Neural crest cell (in vitro differentiated cells): ENCODE measurements at regions not wholly inside any gene's neighbourhood (a gene's known extent, or its start where the extent isn't known, plus 50 kb on each side); places are given as distances from the start of the nearest gene placed in this dataset.
A peak's percentile ranks its signal among the peaks of the same experiment; 100 is the strongest.

Experiments used
- DNase-seq: peaks from one replicate; pipeline ENCODE4 v3.0.0; 2021; ENCODE audit warnings: low read depth, mixed read lengths, low spot score
- H3K27ac Mint-ChIP-seq: one replicate; pipeline ENCODE4 v1.8.0; 2021; ENCODE audit warnings: mild to moderate bottlenecking, mixed read lengths; ENCODE audit not compliant: unreplicated experiment
- H3K27me3 Mint-ChIP-seq: 2 replicates; pipeline ENCODE4 v1.8.0; 2021; ENCODE audit warnings: low read depth, mild to moderate bottlenecking, mixed read lengths
- H3K36me3 Mint-ChIP-seq: 2 replicates; pipeline ENCODE4 v1.8.0; 2021; ENCODE audit warnings: low read depth, mild to moderate bottlenecking, mixed read lengths
- H3K4me1 Mint-ChIP-seq: 2 replicates; pipeline ENCODE4 v1.8.0; 2021; ENCODE audit warnings: mixed read lengths
- H3K4me3 Mint-ChIP-seq: one replicate; pipeline ENCODE4 v1.8.0; 2021; ENCODE audit warnings: mild to moderate bottlenecking, mixed read lengths
- H3K9me3 Mint-ChIP-seq: 2 replicates; pipeline ENCODE4 v1.8.0; 2021; ENCODE audit warnings: mixed read lengths
- TF ChIP-seq, protein P1 (sequence below): fragments of 200-600 bp; sonication (generic); conservative IDR thresholded peaks from 2 replicates; pipeline ENCODE4 v1.5.0; 2021; ENCODE audit warnings: antibody characterized with exemption, mild to moderate bottlenecking

- no peak for DNase-seq
- H3K9me3 Mint-ChIP-seq = no peaks in the 10 kb centered on the region
Measured at GRCh38 chrX:112368371-112368770, 285.8 kb upstream of the TRPC5 start.

DNA sequence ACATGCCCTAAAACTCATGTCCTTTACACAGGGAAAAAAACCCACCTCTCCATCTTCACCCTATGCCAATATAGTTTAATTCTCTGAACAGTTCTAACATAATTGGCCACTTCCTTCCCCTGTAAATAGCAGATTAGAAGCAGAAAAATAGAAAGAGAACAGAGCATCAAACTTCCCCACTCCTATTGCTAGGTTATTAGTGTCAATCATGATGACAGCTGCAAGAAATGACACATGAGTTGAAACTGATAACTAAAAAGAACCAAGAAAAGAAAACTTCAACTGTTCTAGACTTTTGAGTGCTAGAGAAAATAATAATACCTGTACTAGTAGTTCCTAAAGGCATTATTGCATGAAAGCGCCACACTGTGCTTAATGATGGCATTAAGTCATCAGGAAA is 284.5 kb upstream of the TRPC5 start:
- Mint-ChIP-seq H3K36me3 (no peaks in the 10 kb centered on the region), H3K4me1 (no peaks in the 10 kb centered on the region), H3K9me3 (no peaks in the 10 kb centered on the region), H3K4me3 (no peak overlapping the region), H3K27me3 (no peaks in the 10 kb centered on the region), H3K27ac (no peak overlapping the region)
- TF ChIP-seq, protein P1, sequence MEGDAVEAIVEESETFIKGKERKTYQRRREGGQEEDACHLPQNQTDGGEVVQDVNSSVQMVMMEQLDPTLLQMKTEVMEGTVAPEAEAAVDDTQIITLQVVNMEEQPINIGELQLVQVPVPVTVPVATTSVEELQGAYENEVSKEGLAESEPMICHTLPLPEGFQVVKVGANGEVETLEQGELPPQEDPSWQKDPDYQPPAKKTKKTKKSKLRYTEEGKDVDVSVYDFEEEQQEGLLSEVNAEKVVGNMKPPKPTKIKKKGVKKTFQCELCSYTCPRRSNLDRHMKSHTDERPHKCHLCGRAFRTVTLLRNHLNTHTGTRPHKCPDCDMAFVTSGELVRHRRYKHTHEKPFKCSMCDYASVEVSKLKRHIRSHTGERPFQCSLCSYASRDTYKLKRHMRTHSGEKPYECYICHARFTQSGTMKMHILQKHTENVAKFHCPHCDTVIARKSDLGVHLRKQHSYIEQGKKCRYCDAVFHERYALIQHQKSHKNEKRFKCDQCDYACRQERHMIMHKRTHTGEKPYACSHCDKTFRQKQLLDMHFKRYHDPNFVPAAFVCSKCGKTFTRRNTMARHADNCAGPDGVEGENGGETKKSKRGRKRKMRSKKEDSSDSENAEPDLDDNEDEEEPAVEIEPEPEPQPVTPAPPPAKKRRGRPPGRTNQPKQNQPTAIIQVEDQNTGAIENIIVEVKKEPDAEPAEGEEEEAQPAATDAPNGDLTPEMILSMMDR = no peak
- DNase-seq = no peak

More at GRCh38 chrX:112368371-112368770, 285.8 kb upstream of the TRPC5 start:
- no peak overlapping the region for H3K4me3 Mint-ChIP-seq
- no peaks in the 10 kb centered on the region for H3K27me3 Mint-ChIP-seq
- H3K4me1 Mint-ChIP-seq = no peaks in the 10 kb centered on the region
- no peak overlapping the region for H3K27ac Mint-ChIP-seq
- TF ChIP-seq, protein P1 = peak; percentile 49
- H3K36me3 Mint-ChIP-seq = no peaks in the 10 kb centered on the region

GRCh38 chrX:112359906-112360305 is 277.3 kb upstream of the TRPC5 start:
- H3K27me3 Mint-ChIP-seq = no peaks in the 10 kb centered on the region
- DNase-seq = no peak
- H3K4me3 Mint-ChIP-seq = no peak overlapping the region
- H3K36me3 Mint-ChIP-seq = no peaks in the 10 kb centered on the region
- TF ChIP-seq, protein P1 = no peak
- H3K27ac Mint-ChIP-seq = no peak overlapping the region
- peaks cover 12% of the 10 kb centered on the region for H3K4me1 Mint-ChIP-seq
- H3K9me3 Mint-ChIP-seq = peaks cover 2% of the 10 kb centered on the region

- H3K27me3 Mint-ChIP-seq = no peaks in the 10 kb centered on the region
- DNase-seq = no peak
- peaks cover 4% of the 10 kb centered on the region for H3K9me3 Mint-ChIP-seq
- no peak overlapping the region for H3K4me3 Mint-ChIP-seq
- peaks cover 12% of the 10 kb centered on the region for H3K4me1 Mint-ChIP-seq
- TF ChIP-seq, protein P1 = no peak
- H3K36me3 Mint-ChIP-seq = no peaks in the 10 kb centered on the region
- H3K27ac Mint-ChIP-seq = no peak overlapping the region
Measured at GRCh38 chrX:112355931-112356330, 273.4 kb upstream of the TRPC5 start.

DNA sequence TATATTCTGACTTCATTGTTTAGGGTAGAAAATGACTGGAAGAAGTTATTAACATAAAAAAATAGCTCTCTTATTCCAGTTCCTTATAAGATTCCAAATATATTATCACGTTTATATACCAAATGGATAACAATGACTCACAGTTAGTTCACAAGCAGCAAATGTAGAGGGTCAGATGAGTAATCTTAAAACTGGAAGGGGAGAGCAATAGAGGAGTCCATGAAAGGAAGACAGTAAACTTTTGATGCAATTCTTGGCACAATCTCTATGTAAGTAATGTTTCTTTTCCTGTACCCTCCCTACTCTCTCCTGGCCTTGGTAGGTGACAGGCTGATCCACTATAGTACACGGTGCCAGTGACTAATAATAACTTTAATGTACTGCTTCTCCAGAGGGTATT is 259.0 kb upstream of the TRPC5 start:
- Mint-ChIP-seq H3K27me3 (no peaks in the 10 kb centered on the region), H3K9me3 (peaks cover 9% of the 10 kb centered on the region), H3K27ac (no peak overlapping the region), H3K4me3 (no peak overlapping the region), H3K36me3 (peaks cover 3% of the 10 kb centered on the region), H3K4me1 (no peaks in the 10 kb centered on the region)
- no peak for DNase-seq
- TF ChIP-seq, protein P1 = no peak

DNA sequence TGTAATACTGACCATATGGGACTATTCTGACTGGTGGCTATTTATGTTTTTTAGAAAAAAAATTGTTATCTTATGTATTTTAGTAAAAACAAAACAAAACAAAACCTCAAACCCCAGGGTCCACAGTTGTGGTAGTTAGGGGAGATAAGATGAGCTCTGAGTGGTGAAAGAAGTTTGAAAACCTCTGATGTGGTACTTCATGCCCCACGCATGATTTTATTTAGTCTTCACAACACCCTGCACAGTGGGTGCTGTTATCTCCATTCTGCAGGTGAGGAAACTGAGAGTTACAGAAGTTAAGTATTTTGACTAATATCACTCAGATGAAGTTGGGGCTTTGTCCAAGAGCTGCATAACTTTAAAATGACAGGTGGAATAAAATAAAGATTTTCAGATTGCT is 230.6 kb upstream of the TRPC5 start:
- no peak for DNase-seq
- Mint-ChIP-seq H3K9me3 (no peaks in the 10 kb centered on the region), H3K36me3 (no peaks in the 10 kb centered on the region), H3K27ac (no peak overlapping the region), H3K4me1 (no peaks in the 10 kb centered on the region), H3K27me3 (no peaks in the 10 kb centered on the region), H3K4me3 (no peak overlapping the region)
- TF ChIP-seq, protein P1 = no peak
